Endothelial cell (in vitro differentiated cells): ENCODE measurements at regions not wholly inside any gene's neighbourhood (a gene's known extent, or its start where the extent isn't known, plus 50 kb on each side); places are given as distances from the start of the nearest gene placed in this dataset.

Experiments
- DNase-seq: peaks from one replicate; pipeline ENCODE4 v3.0.0; 2021; ENCODE audit warnings: low spot score
- H3K27ac Mint-ChIP-seq: one replicate; pipeline ENCODE4 v1.8.0; 2021; ENCODE audit warnings: mixed read lengths, inconsistent platforms; ENCODE audit not compliant: unreplicated experiment
- H3K27me3 Mint-ChIP-seq: one replicate; pipeline ENCODE4 v1.8.0; 2021; ENCODE audit warnings: mild to moderate bottlenecking, moderate library complexity, mixed read lengths, inconsistent platforms; ENCODE audit not compliant: unreplicated experiment
- H3K36me3 Mint-ChIP-seq: one replicate; pipeline ENCODE4 v1.8.0; 2021; ENCODE audit warnings: mild to moderate bottlenecking, low read depth, mixed read lengths, inconsistent platforms; ENCODE audit not compliant: unreplicated experiment
- H3K4me1 Mint-ChIP-seq: one replicate; pipeline ENCODE4 v1.8.0; 2021; ENCODE audit warnings: mild to moderate bottlenecking, mixed read lengths, inconsistent platforms; ENCODE audit not compliant: unreplicated experiment
- H3K4me3 Mint-ChIP-seq: one replicate; pipeline ENCODE4 v1.8.0; 2021; ENCODE audit warnings: mild to moderate bottlenecking, mixed read lengths, inconsistent platforms; ENCODE audit not compliant: unreplicated experiment
- H3K9me3 Mint-ChIP-seq: one replicate; pipeline ENCODE4 v1.8.0; 2021; ENCODE audit warnings: mixed read lengths, inconsistent platforms; ENCODE audit not compliant: unreplicated experiment
- TF ChIP-seq, protein P1 (sequence below): fragments of 200-600 bp; sonication (generic); IDR thresholded peaks from one replicate; pipeline ENCODE4 v1.5.0; 2021; ENCODE audit warnings: antibody characterized with exemption; ENCODE audit not compliant: unreplicated experiment

DNA sequence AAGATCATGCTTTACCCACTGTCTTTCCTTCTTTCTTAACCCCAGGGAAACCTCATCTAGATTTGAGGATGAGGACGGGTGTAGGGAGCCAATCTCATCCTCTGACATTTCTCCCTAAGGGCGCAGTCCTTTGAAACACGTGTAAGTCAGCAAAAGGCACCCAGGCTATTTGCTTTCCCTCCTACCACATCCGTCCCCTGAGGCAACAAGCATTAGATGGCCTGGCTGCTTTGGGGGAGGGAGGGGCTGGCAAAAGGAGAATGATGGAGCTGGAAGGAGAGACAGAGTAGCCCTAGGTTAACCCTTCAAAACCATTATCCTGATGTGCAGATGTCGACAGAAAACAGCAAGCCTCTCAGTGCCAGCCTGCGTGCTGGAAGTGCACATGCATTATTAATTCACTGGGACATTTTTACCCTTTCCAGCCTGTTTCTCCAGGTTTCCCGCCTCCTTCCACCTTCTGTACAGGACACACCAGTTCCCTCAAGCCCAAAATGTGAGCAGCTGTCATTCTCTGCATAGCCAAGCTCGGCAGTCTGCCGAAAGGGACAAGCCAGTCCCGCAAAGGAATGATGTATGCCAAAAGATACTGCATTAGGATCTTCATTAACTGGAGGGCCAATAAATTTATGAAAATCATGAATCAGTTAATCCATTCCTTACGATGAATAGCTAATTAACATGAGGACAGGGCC is 547.2 kb downstream of the CD83 start:
- DNase-seq = no peak
- peaks cover 3% of the 10 kb centered on the region for H3K4me1 Mint-ChIP-seq
- TF ChIP-seq, protein P1, sequence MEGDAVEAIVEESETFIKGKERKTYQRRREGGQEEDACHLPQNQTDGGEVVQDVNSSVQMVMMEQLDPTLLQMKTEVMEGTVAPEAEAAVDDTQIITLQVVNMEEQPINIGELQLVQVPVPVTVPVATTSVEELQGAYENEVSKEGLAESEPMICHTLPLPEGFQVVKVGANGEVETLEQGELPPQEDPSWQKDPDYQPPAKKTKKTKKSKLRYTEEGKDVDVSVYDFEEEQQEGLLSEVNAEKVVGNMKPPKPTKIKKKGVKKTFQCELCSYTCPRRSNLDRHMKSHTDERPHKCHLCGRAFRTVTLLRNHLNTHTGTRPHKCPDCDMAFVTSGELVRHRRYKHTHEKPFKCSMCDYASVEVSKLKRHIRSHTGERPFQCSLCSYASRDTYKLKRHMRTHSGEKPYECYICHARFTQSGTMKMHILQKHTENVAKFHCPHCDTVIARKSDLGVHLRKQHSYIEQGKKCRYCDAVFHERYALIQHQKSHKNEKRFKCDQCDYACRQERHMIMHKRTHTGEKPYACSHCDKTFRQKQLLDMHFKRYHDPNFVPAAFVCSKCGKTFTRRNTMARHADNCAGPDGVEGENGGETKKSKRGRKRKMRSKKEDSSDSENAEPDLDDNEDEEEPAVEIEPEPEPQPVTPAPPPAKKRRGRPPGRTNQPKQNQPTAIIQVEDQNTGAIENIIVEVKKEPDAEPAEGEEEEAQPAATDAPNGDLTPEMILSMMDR = no peak
- H3K9me3 Mint-ChIP-seq = no peaks in the 10 kb centered on the region
- no peak overlapping the region for H3K4me3 Mint-ChIP-seq
- H3K27me3 Mint-ChIP-seq = no peaks in the 10 kb centered on the region
- H3K36me3 Mint-ChIP-seq = no peaks in the 10 kb centered on the region
- H3K27ac Mint-ChIP-seq = no peak overlapping the region

- peaks cover 3% of the 10 kb centered on the region for H3K4me1 Mint-ChIP-seq
Observed at GRCh38 chr6:14665827-14666724, 548.5 kb downstream of the CD83 start.

GRCh38 chr6:14670806-14671205 is 553.2 kb downstream of the CD83 start:
- TF ChIP-seq, protein P1 = no peak
- H3K36me3 Mint-ChIP-seq = no peaks in the 10 kb centered on the region
- no peak overlapping the region for H3K27ac Mint-ChIP-seq
- H3K9me3 Mint-ChIP-seq = no peaks in the 10 kb centered on the region
- no peaks in the 10 kb centered on the region for H3K4me1 Mint-ChIP-seq
- DNase-seq = no peak
- no peak overlapping the region for H3K4me3 Mint-ChIP-seq
- peaks cover 3% of the 10 kb centered on the region for H3K27me3 Mint-ChIP-seq

More at GRCh38 chr6:14665827-14666724, 548.5 kb downstream of the CD83 start:
- H3K36me3 Mint-ChIP-seq = no peaks in the 10 kb centered on the region
- no peak overlapping the region for H3K4me3 Mint-ChIP-seq
- no peak for DNase-seq
- TF ChIP-seq, protein P1 = no peak
- H3K9me3 Mint-ChIP-seq = no peaks in the 10 kb centered on the region
- H3K27me3 Mint-ChIP-seq = no peaks in the 10 kb centered on the region
- no peak overlapping the region for H3K27ac Mint-ChIP-seq

DNA sequence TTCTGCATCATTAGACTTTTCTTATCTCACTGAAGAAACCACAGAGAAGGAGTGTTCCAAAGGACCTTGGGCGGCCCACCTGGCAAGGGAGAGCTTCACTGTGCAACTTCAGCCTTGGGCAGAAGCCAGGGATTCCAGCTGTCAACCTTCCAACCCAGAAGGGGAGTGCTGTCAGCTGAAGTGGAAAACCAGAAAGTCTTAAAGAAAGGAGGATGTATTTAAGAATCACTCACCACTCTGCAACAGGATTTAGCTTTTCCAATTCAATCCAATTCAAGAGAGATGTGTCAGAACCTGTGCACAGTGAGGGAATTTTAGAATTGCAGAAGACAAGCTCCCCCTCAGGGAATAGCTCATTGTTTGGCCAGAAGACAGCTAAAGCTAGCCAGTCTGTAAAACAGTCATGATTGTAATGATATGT is 553.7 kb downstream of the CD83 start:
- Mint-ChIP-seq H3K27me3 (peaks cover 3% of the 10 kb centered on the region), H3K9me3 (no peaks in the 10 kb centered on the region), H3K27ac (no peak overlapping the region), H3K4me3 (no peak overlapping the region), H3K36me3 (no peaks in the 10 kb centered on the region), H3K4me1 (no peaks in the 10 kb centered on the region)
- TF ChIP-seq, protein P1 = no peak
- DNase-seq = no peak

- TF ChIP-seq, protein P1 = no peak
- DNase-seq = no peak
- H3K36me3 Mint-ChIP-seq = no peaks in the 10 kb centered on the region
- H3K4me1 Mint-ChIP-seq = no peaks in the 10 kb centered on the region
- no peak overlapping the region for H3K4me3 Mint-ChIP-seq
- peaks cover 3% of the 10 kb centered on the region for H3K27me3 Mint-ChIP-seq
- no peak overlapping the region for H3K27ac Mint-ChIP-seq
- H3K9me3 Mint-ChIP-seq = no peaks in the 10 kb centered on the region
Observed at GRCh38 chr6:14671937-14672336, 554.4 kb downstream of the CD83 start.
